Endothelial cell of umbilical vein (primary cell): ENCODE measurements at regions not wholly inside any gene's neighbourhood (a gene's known extent, or its start where the extent isn't known, plus 50 kb on each side); places are given as distances from the start of the nearest gene placed in this dataset.

ENCODE experiments used
- BruUV-seq: library from RNA; stranded (reverse); fragments of 400-500 nt; replicated peaks from 2 replicates; lab custom pipeline; 2021; lab: Mats Ljungman, UMichigan
- CTCF ChIA-PET: fragments of 300-600, 350-600 bp; sonication (Branson Sonifier 250); formaldehyde crosslinking; loops from one replicate; lab custom pipeline; 2021; ENCODE audit warnings: antibody characterized with exemption, inconsistent platforms; lab: Charles Lee
- POLR2A ChIA-PET: fragments of 300-600, 350-600 bp; sonication (Branson Sonifier 250); formaldehyde crosslinking; loops from one replicate; lab custom pipeline; 2021; ENCODE audit warnings: antibody characterized with exemption, inconsistent platforms; lab: Charles Lee
- DNase-seq: peaks from one replicate; pipeline ENCODE4 v3.0.0-alpha.2; 2011; ENCODE audit warnings: low read depth, low spot score
- FAIRE-seq: peaks from 2 replicates; lab custom pipeline; 2011; peaks lifted over from hg19 to GRCh38; lab: Jason Lieb, UNC
- H2AFZ ChIP-seq: 2 replicates; pipeline ENCODE4 v1.6.0; 2012; ENCODE audit warnings: low read depth, low read length, control low read depth, inconsistent platforms
- H3K27ac ChIP-seq: 2 replicates; pipeline ENCODE4 v1.5.1; 2011; ENCODE audit warnings: low read depth, mild to moderate bottlenecking, control low read depth, low read length, moderate library complexity; ENCODE audit not compliant: insufficient read depth
- H3K27me3 ChIP-seq, 2 experiments: 2 replicates each; pipeline versions ENCODE4 v1.6.0 to v1.6.1; 2011; ENCODE audit warnings: low read length in 2 of 2, mixed read lengths in 1 of 2; ENCODE audit not compliant: control insufficient read depth in 2 of 2, insufficient read depth in 2 of 2
- H3K36me3 ChIP-seq, 2 experiments: 2 replicates in 1 of 2; 3 replicates in 1 of 2; pipeline ENCODE4 v1.5.1; 2011; ENCODE audit warnings: low read length in 2 of 2, mild to moderate bottlenecking in 1 of 2, moderate library complexity in 1 of 2; ENCODE audit not compliant: control insufficient read depth in 2 of 2, insufficient read depth in 2 of 2; ENCODE audit errors: extremely low read depth in 1 of 2
- H3K4me1 ChIP-seq: 3 replicates; pipeline ENCODE4 v1.5.1; 2011; ENCODE audit warnings: mild to moderate bottlenecking, low read length; ENCODE audit not compliant: control insufficient read depth, insufficient read depth; ENCODE audit errors: extremely low read depth
- H3K4me2 ChIP-seq: 2 replicates; pipeline ENCODE4 v1.6.1; 2011; ENCODE audit warnings: low read length, control low read depth, mixed read lengths; ENCODE audit not compliant: insufficient read depth
- H3K4me3 ChIP-seq, 3 experiments: fragments of 200-600 bp in 1 of 3; sonication (generic), shearing (Covaris generic) in 1 of 3; replicated peaks in 1 of 3; 2 replicates each; pipeline ENCODE4 v1.5.1; 2011 to 2016; ENCODE audit warnings: control low read depth in 3 of 3, low read length in 3 of 3, mild to moderate bottlenecking in 2 of 3, inconsistent platforms in 1 of 3, low read depth in 1 of 3, moderate library complexity in 1 of 3; ENCODE audit not compliant: insufficient read depth in 1 of 3
- H3K79me2 ChIP-seq: 2 replicates; pipeline ENCODE4 v1.6.0; 2012; ENCODE audit warnings: low read length, inconsistent platforms; ENCODE audit not compliant: control insufficient read depth, insufficient read depth
- H3K9ac ChIP-seq: replicated peaks from 2 replicates; pipeline ENCODE3; 2011; ENCODE audit warnings: low read length, control low read depth; ENCODE audit not compliant: insufficient read depth; ENCODE audit errors: extremely low read depth
- H3K9me1 ChIP-seq: replicated peaks from 3 replicates; pipeline ENCODE4 v1.6.0; 2011; ENCODE audit warnings: mild to moderate bottlenecking, low read length; ENCODE audit not compliant: control insufficient read depth, insufficient read depth; ENCODE audit errors: extremely low read depth
- H3K9me3 ChIP-seq: replicated peaks from 2 replicates; pipeline ENCODE4 v1.5.1; 2012; ENCODE audit warnings: low read length, inconsistent platforms; ENCODE audit not compliant: control insufficient read depth, insufficient read depth
- H4K20me1 ChIP-seq: replicated peaks from 2 replicates; pipeline ENCODE3; 2011; ENCODE audit warnings: mild to moderate bottlenecking, low read length; ENCODE audit not compliant: control insufficient read depth, insufficient read depth; ENCODE audit errors: extremely low read depth
- EZH2 ChIP-seq: IDR thresholded peaks from 2 replicates; pipeline ENCODE4 v1.6.1; 2012; ENCODE audit warnings: borderline replicate concordance, low read depth, mild to moderate bottlenecking, moderate library complexity, low read length, inconsistent platforms; ENCODE audit not compliant: severe bottlenecking
- FOS ChIP-seq: IDR thresholded peaks from 2 replicates; pipeline ENCODE4 v1.6.1; 2011; ENCODE audit warnings: mild to moderate bottlenecking, low read length, moderate library complexity, borderline replicate concordance; ENCODE audit not compliant: insufficient read depth
- GATA2 ChIP-seq: IDR thresholded peaks from 2 replicates; pipeline ENCODE4 v1.7.0; 2011; ENCODE audit warnings: low read depth, mild to moderate bottlenecking, moderate library complexity, mixed read lengths, low read length; ENCODE audit not compliant: insufficient read length, insufficient read depth
- JUN ChIP-seq: IDR thresholded peaks from 2 replicates; pipeline ENCODE4 v1.6.1; 2011; ENCODE audit warnings: borderline replicate concordance, low read depth; ENCODE audit not compliant: insufficient read length, insufficient read depth
- MAX ChIP-seq: IDR thresholded peaks from 2 replicates; pipeline ENCODE4 v1.6.1; 2011; ENCODE audit not compliant: insufficient read depth, insufficient read length
- MYC ChIP-seq: IDR thresholded peaks from one replicate; pipeline ENCODE4 v1.6.1; 2011; ENCODE audit warnings: mild to moderate bottlenecking, low read depth, low read length
- POLR2A ChIP-seq: IDR thresholded peaks from 2 replicates; pipeline ENCODE4 v1.6.1; 2012; ENCODE audit warnings: low read depth, mild to moderate bottlenecking, control low read depth, low read length
- POLR2AphosphoS5 ChIP-seq: IDR thresholded peaks from 2 replicates; pipeline ENCODE4 v1.6.1; 2012; ENCODE audit warnings: low read depth, mild to moderate bottlenecking, control low read depth, low read length, moderate library complexity; ENCODE audit not compliant: insufficient read depth
- dilution Hi-C: fragments of 300-500 bp; cut with MboI; formaldehyde crosslinking; loops from one replicate; pipeline ENCODE4 v1.15.0; 2019; ENCODE audit warnings: low sequenced_read_pairs; ENCODE audit not compliant: extremely low pct_ligation_motif_present
- intact Hi-C: fragments of 100-400 bp; cut with micrococcal nuclease; formaldehyde crosslinking; loops from one replicate; pipeline ENCODE4 v1.10.0; 2022
- TF ChIP-seq, protein P1 (sequence below), 2 donors: IDR thresholded peaks; 1 replicate in 1 of 2; 2 replicates in 1 of 2; pipeline ENCODE4 v1.5.1; 2011; ENCODE audit warnings: low read length in 2 of 2, mild to moderate bottlenecking in 2 of 2, moderate library complexity in 2 of 2, control low read depth in 1 of 2, inconsistent platforms in 1 of 2, low read depth in 1 of 2; ENCODE audit not compliant: insufficient read depth in 1 of 2; ENCODE audit errors: extremely low read depth in 1 of 2

- dilution Hi-C loops, result no loop called here
- Histone ChIP-seq H3K9me1 (no peaks in the 10 kb centered on the region), H3K9me3 (no peaks in the 10 kb centered on the region), H3K4me3 (no peak overlapping the region), H3K27me3 (no peaks in the 10 kb centered on the region), H3K4me2 (no peak overlapping the region), H3K79me2 (no peaks in the 10 kb centered on the region), H4K20me1 (no peaks in the 10 kb centered on the region), H3K4me1 (no peaks in the 10 kb centered on the region), H3K27ac (no peak overlapping the region), H3K36me3 (no peaks in the 10 kb centered on the region), H2AFZ (no peak overlapping the region), H3K9ac (no peak overlapping the region)
- TF ChIP-seq POLR2AphosphoS5, result no peak
- no peak for TF ChIP-seq FOS
- TF ChIP-seq EZH2, result no peak
- TF ChIP-seq, protein P1, sequence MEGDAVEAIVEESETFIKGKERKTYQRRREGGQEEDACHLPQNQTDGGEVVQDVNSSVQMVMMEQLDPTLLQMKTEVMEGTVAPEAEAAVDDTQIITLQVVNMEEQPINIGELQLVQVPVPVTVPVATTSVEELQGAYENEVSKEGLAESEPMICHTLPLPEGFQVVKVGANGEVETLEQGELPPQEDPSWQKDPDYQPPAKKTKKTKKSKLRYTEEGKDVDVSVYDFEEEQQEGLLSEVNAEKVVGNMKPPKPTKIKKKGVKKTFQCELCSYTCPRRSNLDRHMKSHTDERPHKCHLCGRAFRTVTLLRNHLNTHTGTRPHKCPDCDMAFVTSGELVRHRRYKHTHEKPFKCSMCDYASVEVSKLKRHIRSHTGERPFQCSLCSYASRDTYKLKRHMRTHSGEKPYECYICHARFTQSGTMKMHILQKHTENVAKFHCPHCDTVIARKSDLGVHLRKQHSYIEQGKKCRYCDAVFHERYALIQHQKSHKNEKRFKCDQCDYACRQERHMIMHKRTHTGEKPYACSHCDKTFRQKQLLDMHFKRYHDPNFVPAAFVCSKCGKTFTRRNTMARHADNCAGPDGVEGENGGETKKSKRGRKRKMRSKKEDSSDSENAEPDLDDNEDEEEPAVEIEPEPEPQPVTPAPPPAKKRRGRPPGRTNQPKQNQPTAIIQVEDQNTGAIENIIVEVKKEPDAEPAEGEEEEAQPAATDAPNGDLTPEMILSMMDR (IDR thresholded peaks at IDR 0.05; ENCODE audit: extremely low read depth in 1 of 2, insufficient read depth in 1 of 2, low read depth in 1 of 2, low read length in 2 of 2), result no peak
- TF ChIP-seq MYC, result no peak
- TF ChIP-seq JUN, result no peak
- no peak for TF ChIP-seq GATA2
- no peak for TF ChIP-seq MAX
- TF ChIP-seq POLR2A, result no peak
- intact Hi-C loops, result no loop called here
- no peak for FAIRE-seq
- ChIA-PET POLR2A (no interaction called here), CTCF (no interaction called here)
- BruUV-seq, result no TSS peak
- no peak for DNase-seq
Observed at GRCh38 chr14:27015065-27015464, 417.2 kb upstream of the NOVA1 start.
